Aorta (tissue), 5 donors: ENCODE measurements at regions not wholly inside any gene's neighbourhood (a gene's known extent, or its start where the extent isn't known, plus 50 kb on each side); places are given as distances from the start of the nearest gene placed in this dataset.
"Not testable (repeated sequence)": the region's sequence is repeated elsewhere in the genome, so short reads cannot be mapped to it uniquely, and the experiment has no call there.

ENCODE experiments used
- ATAC-seq: fragments of 200-7000 bp; cut with Tn5 transposase; one replicate; pipeline ENCODE4 v1.9.1; 2022; ENCODE audit warnings: moderate library complexity; ENCODE audit not compliant: low FRiP score
- DNase-seq, 2 donors: peaks; one replicate each; pipeline ENCODE4 v3.0.0-alpha.2; 2020
- H3K27ac ChIP-seq, 2 donors: one replicate each; pipeline ENCODE4 v1.5.1; 2013; ENCODE audit warnings: low read length in 2 of 2, mild to moderate bottlenecking in 2 of 2, moderate library complexity in 2 of 2, control low read depth in 1 of 2, inconsistent platforms in 1 of 2, low read depth in 1 of 2
- H3K27me3 ChIP-seq, 2 donors: one replicate each; pipeline ENCODE4 v1.6.1; 2013; ENCODE audit warnings: control low read depth in 1 of 2, low read length in 1 of 2, mild to moderate bottlenecking in 1 of 2, moderate library complexity in 1 of 2; ENCODE audit not compliant: insufficient read depth in 2 of 2, control insufficient read depth in 1 of 2
- H3K36me3 ChIP-seq, 2 donors: one replicate each; pipeline ENCODE4 v1.6.1; 2013; ENCODE audit warnings: control low read depth in 1 of 2, low read length in 1 of 2, mild to moderate bottlenecking in 1 of 2; ENCODE audit not compliant: insufficient read depth in 2 of 2, control insufficient read depth in 1 of 2
- H3K4me1 ChIP-seq, 2 donors: one replicate each; pipeline ENCODE4 v1.6.1; 2013; ENCODE audit warnings: low read length in 2 of 2, control low read depth in 1 of 2, mild to moderate bottlenecking in 1 of 2, moderate library complexity in 1 of 2; ENCODE audit not compliant: insufficient read depth in 2 of 2, control insufficient read depth in 1 of 2
- H3K4me3 ChIP-seq, 2 donors: one replicate each; pipeline ENCODE4 v1.5.1; 2013; ENCODE audit warnings: low read length in 2 of 2, control low read depth in 1 of 2, mild to moderate bottlenecking in 1 of 2
- H3K9me3 ChIP-seq: one replicate; pipeline ENCODE4 v1.6.1; 2013; ENCODE audit warnings: mild to moderate bottlenecking, low read length; ENCODE audit not compliant: control insufficient read depth
- WGBS, 2 donors: extraction: QIAGEN DNeasy Blood & Tissue Kit; methylation state at CpG; one replicate each; pipeline ENCODE4 v1.1.7; 2013; 5-methylcytosine and 5-hydroxymethylcytosine counted together
- intact Hi-C, 2 donors: fragments of 100-400 bp; cut with DNase I; formaldehyde crosslinking; loops; one replicate each; pipeline versions ENCODE4 v1.14.2 to v1.15.0; 2022
- donor health status: healthy with polysubstance abuse.
- donor health status: Bipolar disorder and iron deficiency.
- donor health status: DM: no; HTN: no; CAD: no.
- donor health status: DM: no; HTN: no; CAD: no.
- donor health status: DM: yes; HTN: yes; CAD: no.

DNA sequence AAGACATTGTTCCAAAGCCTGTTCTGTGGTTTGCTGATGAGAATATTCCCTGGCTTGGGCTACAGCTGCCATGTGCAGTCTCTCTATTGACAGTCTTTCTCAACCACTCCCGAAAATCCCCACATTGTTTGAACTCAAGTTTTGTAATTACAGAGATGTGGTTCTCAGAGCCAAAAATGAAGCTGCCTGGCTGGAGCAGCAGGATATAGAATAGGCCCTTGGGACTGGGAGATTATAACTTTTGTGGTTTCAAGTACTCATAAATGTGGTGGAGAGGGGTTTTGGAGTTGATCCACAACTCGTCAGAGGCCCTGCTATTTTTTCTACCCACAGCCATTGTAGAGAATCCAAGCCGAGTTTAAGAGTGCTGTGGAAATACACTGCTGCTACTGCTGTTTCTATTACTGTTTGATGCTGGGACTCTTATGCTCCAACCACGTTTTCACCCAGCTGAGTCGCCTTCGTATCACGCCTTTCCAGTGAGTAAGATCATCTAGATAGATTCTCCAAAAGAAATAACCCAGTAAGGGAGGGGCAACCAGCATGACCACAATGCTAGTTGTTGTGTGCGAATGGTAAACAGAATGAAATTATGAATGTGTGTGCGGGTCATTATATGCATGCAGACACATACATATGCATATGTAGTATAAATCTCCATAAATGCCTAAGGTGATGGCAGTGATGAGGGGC, 57.1 kb upstream of the ATXN3L start:
- H3K36me3 ChIP-seq = no peaks in the 10 kb centered on the region
- H3K27me3 ChIP-seq = no peaks in the 10 kb centered on the region
- peaks cover 2 to 4% of the 10 kb centered on the region in 2 donors for H3K4me1 ChIP-seq
- H3K9me3 ChIP-seq = no peaks in the 10 kb centered on the region
- DNase-seq (peak in 1 of 2 donors; percentile 49), ATAC-seq (no peak)
- H3K27ac ChIP-seq = no peak overlapping the region
- no peak overlapping the region for H3K4me3 ChIP-seq
- 24 to 50% methylated on average over 9 of the region's 9 CpGs for WGBS, 2 donors
- intact Hi-C loops = loop anchor here in 1 of 2 donors (10.0 kb wide), 2 partner anchors 98 to 402 kb away; partner anchors contain the start of gene TMSB4X

- not testable (repeated sequence) for H3K36me3 ChIP-seq, H3K9me3 ChIP-seq, DNase-seq, ATAC-seq, H3K4me3 ChIP-seq, H3K27ac ChIP-seq, H3K4me1 ChIP-seq, H3K27me3 ChIP-seq
- intact Hi-C loops = loop anchor here in 1 of 2 donors (10.0 kb wide), 2 partner anchors 99 to 401 kb away; partner anchors contain the start of gene TMSB4X
- WGBS, 2 donors = 85 to 94% methylated on average over 8 of the region's 8 CpGs
These were observed 55.7 kb upstream of the ATXN3L start for GRCh38 chrX:13375596-13375995.

- no peak overlapping the region for H3K27ac ChIP-seq
- DNase-seq (no peak), ATAC-seq (no peak)
- H3K4me3 ChIP-seq = no peak overlapping the region
- WGBS, 2 donors = 40 to 45% methylated on average over 2 of the region's 2 CpGs
- H3K36me3 ChIP-seq = no peaks in the 10 kb centered on the region
- H3K9me3 ChIP-seq = no peaks in the 10 kb centered on the region
- H3K4me1 ChIP-seq = peaks cover 0 to 2% of the 10 kb centered on the region in 2 donors
- H3K27me3 ChIP-seq = no peaks in the 10 kb centered on the region
- intact Hi-C loops = loop anchor here in 1 of 2 donors (10.0 kb wide), 2 partner anchors 100 to 400 kb away; partner anchors contain the start of gene TMSB4X
These were observed 54.5 kb upstream of the ATXN3L start for GRCh38 chrX:13374364-13374763.

- no peak overlapping the region for H3K4me3 ChIP-seq
- H3K36me3 ChIP-seq = no peaks in the 10 kb centered on the region
- intact Hi-C loops = loop anchor here in 1 of 2 donors (10.0 kb wide), 2 partner anchors 101 to 399 kb away; partner anchors contain the start of gene TMSB4X
- peaks cover 0 to 2% of the 10 kb centered on the region in 2 donors for H3K4me1 ChIP-seq
- H3K27me3 ChIP-seq = no peaks in the 10 kb centered on the region
- DNase-seq (no peak), ATAC-seq (peak; percentile 46)
- no peak overlapping the region for H3K27ac ChIP-seq
- 16 to 37% methylated on average over 7 of the region's 7 CpGs for WGBS, 2 donors
- H3K9me3 ChIP-seq = no peaks in the 10 kb centered on the region
These were observed 53.8 kb upstream of the ATXN3L start for GRCh38 chrX:13373431-13374187.

GRCh38 chrX:13373027-13373426, 53.2 kb upstream of the ATXN3L start:
- WGBS, 2 donors = 86 to 100% methylated on average over 1 of the region's 1 CpG
- H3K4me3 ChIP-seq = no peak overlapping the region
- DNase-seq = no peak
- H3K36me3 ChIP-seq = no peaks in the 10 kb centered on the region
- no peak overlapping the region for H3K27ac ChIP-seq
- H3K4me1 ChIP-seq = peaks cover 0 to 2% of the 10 kb centered on the region in 2 donors
- H3K9me3 ChIP-seq = no peaks in the 10 kb centered on the region
- intact Hi-C loops = loop anchor here in 1 of 2 donors (10.0 kb wide), 2 partner anchors 102 to 398 kb away; partner anchors contain the start of gene TMSB4X
- ATAC-seq = no peak
- H3K27me3 ChIP-seq = no peaks in the 10 kb centered on the region

GRCh38 chrX:13372203-13372980, 52.5 kb upstream of the ATXN3L start:
- no peak overlapping the region for H3K4me3 ChIP-seq
- WGBS, 2 donors = 90 to 97% methylated on average over 2 of the region's 2 CpGs
- intact Hi-C loops = loop anchor here in 1 of 2 donors (10.0 kb wide), 2 partner anchors 102 to 398 kb away; partner anchors contain the start of gene TMSB4X
- DNase-seq (no peak), ATAC-seq (no peak)
- no peaks in the 10 kb centered on the region for H3K9me3 ChIP-seq
- H3K4me1 ChIP-seq = peaks cover 0 to 2% of the 10 kb centered on the region in 2 donors
- H3K36me3 ChIP-seq = no peaks in the 10 kb centered on the region
- no peaks in the 10 kb centered on the region for H3K27me3 ChIP-seq
- no peak overlapping the region for H3K27ac ChIP-seq

GRCh38 chrX:13371186-13371585, 51.3 kb upstream of the ATXN3L start:
- intact Hi-C loops = loop anchor here in 1 of 2 donors (10.0 kb wide), 2 partner anchors 104 to 396 kb away; partner anchors contain the start of gene TMSB4X
- Histone ChIP-seq H3K27me3 (no peaks in the 10 kb centered on the region), H3K9me3 (no peaks in the 10 kb centered on the region), H3K36me3 (no peaks in the 10 kb centered on the region), H3K27ac (no peak overlapping the region), H3K4me1 (no peaks in the 10 kb centered on the region), H3K4me3 (no peak overlapping the region)
- no peak for ATAC-seq
- DNase-seq = no peak

DNA sequence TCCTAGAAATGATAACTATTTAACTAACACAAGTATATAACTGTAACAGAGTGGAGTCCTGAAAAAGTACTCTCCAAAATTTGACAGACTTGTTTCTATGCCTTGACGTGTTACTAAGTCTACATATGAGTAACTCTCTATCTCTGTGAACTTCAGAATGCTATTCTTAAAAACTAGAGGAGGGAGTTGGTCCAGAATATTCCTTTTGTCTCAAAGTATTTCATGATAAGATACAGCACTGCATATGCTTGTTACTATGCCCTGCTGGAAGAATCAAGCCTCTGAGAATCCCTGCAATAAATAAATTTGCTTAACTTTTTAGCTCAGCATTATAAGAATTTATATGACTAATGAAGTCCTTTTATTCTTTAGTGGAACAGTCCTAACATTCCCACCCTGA, 50.9 kb upstream of the ATXN3L start:
- H3K36me3 ChIP-seq = no peaks in the 10 kb centered on the region
- ATAC-seq = no peak
- no peak overlapping the region for H3K27ac ChIP-seq
- intact Hi-C loops = loop anchor here in 1 of 2 donors (10.0 kb wide), 2 partner anchors 104 to 396 kb away; partner anchors contain the start of gene TMSB4X
- H3K27me3 ChIP-seq = no peaks in the 10 kb centered on the region
- no peak for DNase-seq
- H3K4me1 ChIP-seq = no peaks in the 10 kb centered on the region
- WGBS, 2 donors = 15 to 17% methylated on average over 1 of the region's 1 CpG
- no peaks in the 10 kb centered on the region for H3K9me3 ChIP-seq
- no peak overlapping the region for H3K4me3 ChIP-seq
